ENCODE measurements at regions not wholly inside any gene's neighbourhood (a gene's known extent, or its start where the extent isn't known, plus 50 kb on each side); places are given as distances from the start of the nearest gene placed in this dataset.
"Not testable (repeated sequence)": the region's sequence is repeated elsewhere in the genome, so short reads cannot be mapped to it uniquely, and the experiment has no call there.

DNA sequence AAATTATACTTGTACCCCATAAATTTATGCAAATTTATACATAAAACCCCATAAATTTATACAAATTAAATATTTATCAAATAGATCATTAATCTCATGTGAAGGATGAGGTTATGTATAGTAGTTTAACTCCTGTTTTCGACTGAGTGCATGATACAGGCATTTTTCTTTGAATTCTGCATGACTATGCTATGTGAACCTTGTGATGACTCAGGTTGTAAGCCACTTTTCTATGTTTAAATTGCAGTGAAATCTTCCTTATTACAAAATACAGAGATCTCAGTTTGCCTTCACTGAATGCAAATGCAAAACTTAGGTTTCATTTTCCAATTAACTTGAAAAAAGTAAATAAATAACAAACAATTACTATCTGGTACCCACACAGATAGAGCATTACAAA lies 843.7 kb downstream of the CDH11 start:
- TF ChIP-seq, protein P1, sequence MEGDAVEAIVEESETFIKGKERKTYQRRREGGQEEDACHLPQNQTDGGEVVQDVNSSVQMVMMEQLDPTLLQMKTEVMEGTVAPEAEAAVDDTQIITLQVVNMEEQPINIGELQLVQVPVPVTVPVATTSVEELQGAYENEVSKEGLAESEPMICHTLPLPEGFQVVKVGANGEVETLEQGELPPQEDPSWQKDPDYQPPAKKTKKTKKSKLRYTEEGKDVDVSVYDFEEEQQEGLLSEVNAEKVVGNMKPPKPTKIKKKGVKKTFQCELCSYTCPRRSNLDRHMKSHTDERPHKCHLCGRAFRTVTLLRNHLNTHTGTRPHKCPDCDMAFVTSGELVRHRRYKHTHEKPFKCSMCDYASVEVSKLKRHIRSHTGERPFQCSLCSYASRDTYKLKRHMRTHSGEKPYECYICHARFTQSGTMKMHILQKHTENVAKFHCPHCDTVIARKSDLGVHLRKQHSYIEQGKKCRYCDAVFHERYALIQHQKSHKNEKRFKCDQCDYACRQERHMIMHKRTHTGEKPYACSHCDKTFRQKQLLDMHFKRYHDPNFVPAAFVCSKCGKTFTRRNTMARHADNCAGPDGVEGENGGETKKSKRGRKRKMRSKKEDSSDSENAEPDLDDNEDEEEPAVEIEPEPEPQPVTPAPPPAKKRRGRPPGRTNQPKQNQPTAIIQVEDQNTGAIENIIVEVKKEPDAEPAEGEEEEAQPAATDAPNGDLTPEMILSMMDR (IDR thresholded peaks at IDR 0.05; ENCODE audit: low read depth, low read length) = no peak
- Histone ChIP-seq H3K27ac (no peak overlapping the region), H3K27me3 (ENCODE audit: insufficient read depth, low read depth, severe bottlenecking) (no peaks in the 10 kb centered on the region), H3K36me3 (no peaks in the 10 kb centered on the region), H3K9me3 (ENCODE audit: severe bottlenecking) (peaks cover 5% of the 10 kb centered on the region), H3K4me3 (ENCODE audit: low read depth, low read length) (no peak overlapping the region)
- no peak for DNase-seq

DNA sequence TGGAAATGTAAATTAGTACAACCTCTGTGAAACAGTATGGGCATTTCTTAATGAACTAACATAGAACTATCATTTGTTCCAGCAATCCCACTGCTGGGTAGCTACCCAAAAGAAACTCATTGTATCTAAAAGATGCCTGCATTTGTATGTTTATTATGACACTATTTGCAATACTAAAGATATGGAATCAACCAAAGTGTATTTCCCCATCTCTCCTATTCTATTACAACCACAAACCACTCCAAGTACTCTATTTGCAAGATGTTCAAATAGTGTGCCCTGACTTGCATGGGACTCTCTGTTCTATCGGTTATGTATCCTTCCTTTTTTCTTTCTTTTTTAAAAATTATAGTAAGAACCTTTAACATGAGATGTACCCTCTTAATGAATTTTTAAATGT lies 845.2 kb downstream of the CDH11 start:
- no peaks in the 10 kb centered on the region for H3K36me3 ChIP-seq
- H3K27me3 ChIP-seq (ENCODE audit: insufficient read depth, low read depth, severe bottlenecking) = no peaks in the 10 kb centered on the region
- TF ChIP-seq, protein P1 (IDR thresholded peaks at IDR 0.05; ENCODE audit: low read depth, low read length) = no peak
- H3K9me3 ChIP-seq (ENCODE audit: severe bottlenecking) = peaks cover 5% of the 10 kb centered on the region
- no peak overlapping the region for H3K4me3 ChIP-seq (ENCODE audit: low read depth, low read length)
- no peak for DNase-seq
- no peak overlapping the region for H3K27ac ChIP-seq

DNA sequence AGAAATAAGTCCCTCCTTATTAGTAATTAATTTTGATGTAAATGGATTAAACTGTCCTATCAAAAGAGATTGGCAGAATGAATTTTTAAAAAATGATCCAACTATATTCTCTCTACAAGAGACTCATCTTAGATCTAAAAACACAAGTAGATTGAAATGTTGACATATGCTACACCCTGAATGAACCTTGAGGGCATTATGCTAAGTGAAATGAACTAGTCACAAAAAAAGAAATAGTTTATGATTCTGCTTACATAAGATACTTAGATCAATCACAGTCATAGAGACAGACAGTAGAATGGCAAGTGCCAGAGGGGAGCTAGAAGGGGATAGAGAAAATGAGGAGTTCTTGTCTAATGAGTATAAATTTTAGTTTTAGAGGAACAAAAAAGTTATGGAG lies 849.8 kb downstream of the CDH11 start:
- H3K27ac ChIP-seq = peak overlapping the region; percentile 85
- no peaks in the 10 kb centered on the region for H3K27me3 ChIP-seq (ENCODE audit: insufficient read depth, low read depth, severe bottlenecking)
- H3K4me3 ChIP-seq (ENCODE audit: low read depth, low read length) = no peak overlapping the region
- DNase-seq = no peak
- TF ChIP-seq, protein P1 (IDR thresholded peaks at IDR 0.05; ENCODE audit: low read depth, low read length) = no peak
- H3K9me3 ChIP-seq (ENCODE audit: severe bottlenecking) = peaks cover 16% of the 10 kb centered on the region
- no peaks in the 10 kb centered on the region for H3K36me3 ChIP-seq

- TF ChIP-seq, protein P1 (IDR thresholded peaks at IDR 0.05; ENCODE audit: low read depth, low read length) = no peak
- Histone ChIP-seq H3K27ac (no peak overlapping the region), H3K9me3 (ENCODE audit: severe bottlenecking) (peaks cover 16% of the 10 kb centered on the region), H3K27me3 (ENCODE audit: insufficient read depth, low read depth, severe bottlenecking) (no peaks in the 10 kb centered on the region), H3K36me3 (no peaks in the 10 kb centered on the region), H3K4me3 (ENCODE audit: low read depth, low read length) (no peak overlapping the region)
- DNase-seq = no peak
These were observed 852.1 kb downstream of the CDH11 start for GRCh38 chr16:64269756-64270155.

DNA sequence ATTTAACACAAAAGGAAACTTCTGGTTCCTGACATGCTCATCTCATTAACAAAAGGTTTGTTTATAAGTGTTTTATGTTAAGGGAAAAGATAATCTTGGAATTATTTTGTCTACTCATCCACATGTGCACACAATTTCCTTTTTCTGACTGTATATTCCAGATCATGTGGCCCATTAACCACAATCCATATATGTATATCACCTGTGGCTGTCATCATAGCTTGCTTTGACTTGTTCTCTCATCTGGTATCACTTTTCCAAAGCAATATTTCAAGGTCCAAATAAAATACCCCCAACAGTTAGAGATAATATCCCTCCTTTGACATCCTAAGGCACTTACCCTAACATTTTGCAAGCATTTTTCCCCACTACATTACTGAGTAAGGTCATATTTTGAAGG lies 856.1 kb downstream of the CDH11 start:
- no peak for DNase-seq
- Histone ChIP-seq H3K9me3 (ENCODE audit: severe bottlenecking) (peaks cover 11% of the 10 kb centered on the region), H3K4me3 (ENCODE audit: low read depth, low read length) (no peak overlapping the region), H3K36me3 (no peaks in the 10 kb centered on the region), H3K27ac (no peak overlapping the region), H3K27me3 (ENCODE audit: insufficient read depth, low read depth, severe bottlenecking) (no peaks in the 10 kb centered on the region)
- TF ChIP-seq, protein P1 (IDR thresholded peaks at IDR 0.05; ENCODE audit: low read depth, low read length) = no peak

DNA sequence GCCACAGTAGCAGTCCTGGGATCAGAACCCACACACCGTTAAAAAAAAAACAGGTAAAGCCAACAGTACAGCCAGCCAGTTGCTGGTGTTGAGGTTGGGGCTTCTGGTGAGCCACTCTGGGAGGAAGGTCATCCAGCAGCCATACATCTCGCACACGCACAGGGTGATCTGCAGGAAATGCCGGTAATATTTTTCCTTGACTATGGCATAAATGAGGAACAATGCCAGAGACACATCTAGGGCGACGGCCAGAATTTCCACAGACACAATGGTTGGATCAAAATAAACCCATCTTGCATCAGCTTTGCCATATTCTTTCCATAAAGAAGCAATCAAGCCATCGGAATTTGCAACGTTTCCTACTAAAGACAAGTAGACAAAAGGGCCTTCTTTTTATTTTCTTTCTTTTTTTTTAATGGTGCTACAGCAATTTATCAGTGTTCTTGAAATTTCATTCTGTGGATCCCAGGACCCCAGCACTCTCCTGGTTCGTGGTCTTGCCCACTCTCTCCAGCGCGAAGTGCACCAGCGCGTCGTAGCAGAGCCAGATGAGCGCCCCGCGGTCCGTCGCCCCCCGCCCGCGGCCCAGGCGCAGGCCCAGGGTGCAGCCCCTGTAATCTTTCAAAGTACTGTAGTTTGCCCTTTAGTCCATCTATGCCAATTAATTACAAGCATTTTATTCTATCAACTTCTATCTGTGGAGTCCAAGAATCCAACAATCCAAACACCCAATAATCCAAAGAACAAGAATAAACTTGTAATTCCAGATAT lies 861.0 kb downstream of the CDH11 start:
- not testable (repeated sequence) for H3K36me3 ChIP-seq; H3K27me3 ChIP-seq (ENCODE audit: insufficient read depth, low read depth, severe bottlenecking); H3K27ac ChIP-seq; DNase-seq; H3K9me3 ChIP-seq (ENCODE audit: severe bottlenecking); H3K4me3 ChIP-seq (ENCODE audit: low read depth, low read length)
